ENCODE measurements at regions not wholly inside any gene's neighbourhood (a gene's known extent, or its start where the extent isn't known, plus 50 kb on each side); places are given as distances from the start of the nearest gene placed in this dataset.

- H3K27me3 Mint-ChIP-seq, result peaks cover 4% of the 10 kb centered on the region
- no peak overlapping the region for H3K27ac Mint-ChIP-seq
- intact Hi-C loops (cut with micrococcal nuclease), result no loop called here
- no peaks in the 10 kb centered on the region for H3K36me3 Mint-ChIP-seq (ENCODE audit: low read depth)
- ChIA-PET CTCF (no interaction called here), POLR2A (no interaction called here)
- DNase-seq (no peak), ATAC-seq (no peak)
- H3K4me1 Mint-ChIP-seq (ENCODE audit: low read depth), result no peaks in the 10 kb centered on the region
- H3K9me3 Mint-ChIP-seq, result no peaks in the 10 kb centered on the region
- no peak overlapping the region for H3K4me3 Mint-ChIP-seq
- TF ChIP-seq CTCF (IDR thresholded peaks at IDR 0.05), result no peak
These were observed 502.0 kb downstream of the PREX1 start for GRCh38 chr20:48325656-48326433.

- Mint-ChIP-seq H3K4me3 (no peak overlapping the region), H3K9me3 (no peaks in the 10 kb centered on the region), H3K27ac (no peak overlapping the region), H3K4me1 (ENCODE audit: low read depth) (no peaks in the 10 kb centered on the region), H3K27me3 (peaks cover 4% of the 10 kb centered on the region), H3K36me3 (ENCODE audit: low read depth) (no peaks in the 10 kb centered on the region)
- intact Hi-C loops (cut with micrococcal nuclease), result no loop called here
- ATAC-seq (no peak), DNase-seq (no peak)
- ChIA-PET CTCF (no interaction called here), POLR2A (no interaction called here)
- TF ChIP-seq CTCF (IDR thresholded peaks at IDR 0.05), result no peak
These were observed 503.1 kb downstream of the PREX1 start for GRCh38 chr20:48324744-48325143.

GRCh38 chr20:48321271-48321670 lies 506.5 kb downstream of the PREX1 start:
- intact Hi-C loops (cut with micrococcal nuclease), result no loop called here
- POLR2A ChIA-PET, result no interaction called here
- H3K36me3 Mint-ChIP-seq (ENCODE audit: low read depth), result no peaks in the 10 kb centered on the region
- CTCF ChIA-PET, result no interaction called here
- no peak overlapping the region for H3K27ac Mint-ChIP-seq
- DNase-seq (no peak), ATAC-seq (no peak)
- H3K4me1 Mint-ChIP-seq (ENCODE audit: low read depth), result no peaks in the 10 kb centered on the region
- H3K9me3 Mint-ChIP-seq, result no peaks in the 10 kb centered on the region
- TF ChIP-seq CTCF (IDR thresholded peaks at IDR 0.05), result no peak
- H3K4me3 Mint-ChIP-seq, result no peak overlapping the region
- H3K27me3 Mint-ChIP-seq, result peaks cover 3% of the 10 kb centered on the region

- Mint-ChIP-seq H3K4me1 (ENCODE audit: low read depth) (no peaks in the 10 kb centered on the region), H3K4me3 (no peak overlapping the region), H3K9me3 (no peaks in the 10 kb centered on the region), H3K36me3 (ENCODE audit: low read depth) (no peaks in the 10 kb centered on the region), H3K27me3 (no peaks in the 10 kb centered on the region), H3K27ac (no peak overlapping the region)
- ATAC-seq, result no peak
- ChIA-PET CTCF (no interaction called here), POLR2A (no interaction called here)
- no peak for DNase-seq
- intact Hi-C loops (cut with micrococcal nuclease), result no loop called here
- TF ChIP-seq CTCF (IDR thresholded peaks at IDR 0.05), result no peak
These were observed 507.7 kb downstream of the PREX1 start for GRCh38 chr20:48319943-48320584.

DNA sequence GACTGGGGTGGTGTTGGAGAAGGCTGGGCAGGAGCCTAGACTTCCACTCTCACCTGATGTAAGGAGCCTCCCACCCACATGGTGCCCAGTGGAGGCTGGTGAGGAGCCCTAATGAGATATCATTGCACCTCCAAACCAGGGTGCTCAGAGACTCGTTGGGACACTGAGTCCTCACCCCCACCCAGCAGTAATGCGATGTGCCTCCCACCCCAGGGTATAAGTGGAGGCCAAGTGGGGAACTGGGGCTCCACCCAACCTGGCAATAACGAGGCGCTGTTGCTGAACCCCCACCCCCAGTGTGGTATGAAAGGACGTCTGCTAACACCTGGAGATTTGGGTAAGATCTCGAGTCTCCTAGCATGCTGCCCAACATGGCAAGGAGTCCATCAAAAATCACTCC lies 510.2 kb downstream of the PREX1 start:
- ATAC-seq (no peak), DNase-seq (no peak)
- no peaks in the 10 kb centered on the region for H3K36me3 Mint-ChIP-seq (ENCODE audit: low read depth)
- POLR2A ChIA-PET, result no interaction called here
- TF ChIP-seq CTCF (IDR thresholded peaks at IDR 0.05), result no peak
- H3K4me1 Mint-ChIP-seq (ENCODE audit: low read depth), result no peaks in the 10 kb centered on the region
- H3K4me3 Mint-ChIP-seq, result no peak overlapping the region
- no peaks in the 10 kb centered on the region for H3K27me3 Mint-ChIP-seq
- no peak overlapping the region for H3K27ac Mint-ChIP-seq
- no peaks in the 10 kb centered on the region for H3K9me3 Mint-ChIP-seq
- CTCF ChIA-PET, result no interaction called here
- intact Hi-C loops (cut with micrococcal nuclease), result no loop called here
